ENCODE measurements at regions not wholly inside any gene's neighbourhood (a gene's known extent, or its start where the extent isn't known, plus 50 kb on each side); places are given as distances from the start of the nearest gene placed in this dataset.

- ATAC-seq = no peak
- TF ChIP-seq RARB (CRISPR knock-in tag; IDR thresholded peaks at IDR 0.05) = no peak
- TF ChIP-seq PPARA (CRISPR knock-in tag; IDR thresholded peaks at IDR 0.05; ENCODE audit: borderline replicate concordance) = no peak
- no peak for TF ChIP-seq ZNF565 (CRISPR knock-in tag; conservative IDR thresholded peaks at IDR 0.05; ENCODE audit: low read depth)
- no peak for TF ChIP-seq GLIS3 (CRISPR knock-in tag; IDR thresholded peaks at IDR 0.05)
- TF ChIP-seq, protein P1, sequence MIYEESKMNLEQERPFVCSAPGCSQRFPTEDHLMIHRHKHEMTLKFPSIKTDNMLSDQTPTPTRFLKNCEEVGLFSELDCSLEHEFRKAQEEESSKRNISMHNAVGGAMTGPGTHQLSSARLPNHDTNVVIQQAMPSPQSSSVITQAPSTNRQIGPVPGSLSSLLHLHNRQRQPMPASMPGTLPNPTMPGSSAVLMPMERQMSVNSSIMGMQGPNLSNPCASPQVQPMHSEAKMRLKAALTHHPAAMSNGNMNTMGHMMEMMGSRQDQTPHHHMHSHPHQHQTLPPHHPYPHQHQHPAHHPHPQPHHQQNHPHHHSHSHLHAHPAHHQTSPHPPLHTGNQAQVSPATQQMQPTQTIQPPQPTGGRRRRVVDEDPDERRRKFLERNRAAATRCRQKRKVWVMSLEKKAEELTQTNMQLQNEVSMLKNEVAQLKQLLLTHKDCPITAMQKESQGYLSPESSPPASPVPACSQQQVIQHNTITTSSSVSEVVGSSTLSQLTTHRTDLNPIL (CRISPR knock-in tag; IDR thresholded peaks at IDR 0.05; ENCODE audit: low read depth) = no peak
- no peak for TF ChIP-seq OSR1 (CRISPR knock-in tag; IDR thresholded peaks at IDR 0.05)
- no peak for TF ChIP-seq TCF4 (CRISPR knock-in tag; IDR thresholded peaks at IDR 0.05; ENCODE audit: borderline replicate concordance)
- TF ChIP-seq ARNTL (CRISPR knock-in tag; IDR thresholded peaks at IDR 0.05; ENCODE audit: borderline replicate concordance, low read depth) = no peak
- no peak for TF ChIP-seq SNAI2 (CRISPR knock-in tag; IDR thresholded peaks at IDR 0.05)
- TF ChIP-seq POU6F1 (CRISPR knock-in tag; IDR thresholded peaks at IDR 0.05; ENCODE audit: borderline replicate concordance, low read depth) = no peak
- no peak for TF ChIP-seq TOX (CRISPR knock-in tag; IDR thresholded peaks at IDR 0.05; ENCODE audit: borderline replicate concordance)
- TF ChIP-seq ZFP3 (CRISPR knock-in tag; IDR thresholded peaks at IDR 0.05) = no peak
- TF ChIP-seq ESRRG (CRISPR knock-in tag; IDR thresholded peaks at IDR 0.05) = no peak
- TF ChIP-seq, protein P2, sequence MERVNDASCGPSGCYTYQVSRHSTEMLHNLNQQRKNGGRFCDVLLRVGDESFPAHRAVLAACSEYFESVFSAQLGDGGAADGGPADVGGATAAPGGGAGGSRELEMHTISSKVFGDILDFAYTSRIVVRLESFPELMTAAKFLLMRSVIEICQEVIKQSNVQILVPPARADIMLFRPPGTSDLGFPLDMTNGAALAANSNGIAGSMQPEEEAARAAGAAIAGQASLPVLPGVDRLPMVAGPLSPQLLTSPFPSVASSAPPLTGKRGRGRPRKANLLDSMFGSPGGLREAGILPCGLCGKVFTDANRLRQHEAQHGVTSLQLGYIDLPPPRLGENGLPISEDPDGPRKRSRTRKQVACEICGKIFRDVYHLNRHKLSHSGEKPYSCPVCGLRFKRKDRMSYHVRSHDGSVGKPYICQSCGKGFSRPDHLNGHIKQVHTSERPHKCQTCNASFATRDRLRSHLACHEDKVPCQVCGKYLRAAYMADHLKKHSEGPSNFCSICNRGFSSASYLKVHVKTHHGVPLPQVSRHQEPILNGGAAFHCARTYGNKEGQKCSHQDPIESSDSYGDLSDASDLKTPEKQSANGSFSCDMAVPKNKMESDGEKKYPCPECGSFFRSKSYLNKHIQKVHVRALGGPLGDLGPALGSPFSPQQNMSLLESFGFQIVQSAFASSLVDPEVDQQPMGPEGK (CRISPR knock-in tag; IDR thresholded peaks at IDR 0.05; ENCODE audit: borderline replicate concordance) = no peak
Measured at GRCh38 chr4:154065368-154065767, 276.5 kb upstream of the SFRP2 start.

GRCh38 chr4:154064244-154064643 is 275.4 kb upstream of the SFRP2 start:
- TF ChIP-seq, protein P3, sequence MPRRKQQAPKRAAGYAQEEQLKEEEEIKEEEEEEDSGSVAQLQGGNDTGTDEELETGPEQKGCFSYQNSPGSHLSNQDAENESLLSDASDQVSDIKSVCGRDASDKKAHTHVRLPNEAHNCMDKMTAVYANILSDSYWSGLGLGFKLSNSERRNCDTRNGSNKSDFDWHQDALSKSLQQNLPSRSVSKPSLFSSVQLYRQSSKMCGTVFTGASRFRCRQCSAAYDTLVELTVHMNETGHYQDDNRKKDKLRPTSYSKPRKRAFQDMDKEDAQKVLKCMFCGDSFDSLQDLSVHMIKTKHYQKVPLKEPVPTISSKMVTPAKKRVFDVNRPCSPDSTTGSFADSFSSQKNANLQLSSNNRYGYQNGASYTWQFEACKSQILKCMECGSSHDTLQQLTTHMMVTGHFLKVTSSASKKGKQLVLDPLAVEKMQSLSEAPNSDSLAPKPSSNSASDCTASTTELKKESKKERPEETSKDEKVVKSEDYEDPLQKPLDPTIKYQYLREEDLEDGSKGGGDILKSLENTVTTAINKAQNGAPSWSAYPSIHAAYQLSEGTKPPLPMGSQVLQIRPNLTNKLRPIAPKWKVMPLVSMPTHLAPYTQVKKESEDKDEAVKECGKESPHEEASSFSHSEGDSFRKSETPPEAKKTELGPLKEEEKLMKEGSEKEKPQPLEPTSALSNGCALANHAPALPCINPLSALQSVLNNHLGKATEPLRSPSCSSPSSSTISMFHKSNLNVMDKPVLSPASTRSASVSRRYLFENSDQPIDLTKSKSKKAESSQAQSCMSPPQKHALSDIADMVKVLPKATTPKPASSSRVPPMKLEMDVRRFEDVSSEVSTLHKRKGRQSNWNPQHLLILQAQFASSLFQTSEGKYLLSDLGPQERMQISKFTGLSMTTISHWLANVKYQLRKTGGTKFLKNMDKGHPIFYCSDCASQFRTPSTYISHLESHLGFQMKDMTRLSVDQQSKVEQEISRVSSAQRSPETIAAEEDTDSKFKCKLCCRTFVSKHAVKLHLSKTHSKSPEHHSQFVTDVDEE (CRISPR knock-in tag; IDR thresholded peaks at IDR 0.05) = no peak
- TF ChIP-seq ZC3H10 (CRISPR knock-in tag; IDR thresholded peaks at IDR 0.05) (no peak), RARB (CRISPR knock-in tag; IDR thresholded peaks at IDR 0.05) (no peak), TCF4 (CRISPR knock-in tag; IDR thresholded peaks at IDR 0.05; ENCODE audit: borderline replicate concordance) (no peak), CSDC2 (CRISPR knock-in tag; IDR thresholded peaks at IDR 0.05) (no peak), ZFP30 (CRISPR knock-in tag; IDR thresholded peaks at IDR 0.05) (no peak), ZNF70 (CRISPR knock-in tag; IDR thresholded peaks at IDR 0.05) (no peak), ZNF8 (CRISPR knock-in tag; IDR thresholded peaks at IDR 0.05) (no peak), ZNF565 (CRISPR knock-in tag; conservative IDR thresholded peaks at IDR 0.05; ENCODE audit: low read depth) (no peak), OSR1 (CRISPR knock-in tag; IDR thresholded peaks at IDR 0.05) (no peak), ZFP3 (CRISPR knock-in tag; IDR thresholded peaks at IDR 0.05) (no peak), SNAI2 (CRISPR knock-in tag; IDR thresholded peaks at IDR 0.05) (no peak), TOX (CRISPR knock-in tag; IDR thresholded peaks at IDR 0.05; ENCODE audit: borderline replicate concordance) (no peak), ARNTL (CRISPR knock-in tag; IDR thresholded peaks at IDR 0.05; ENCODE audit: borderline replicate concordance, low read depth) (no peak), ESRRG (CRISPR knock-in tag; IDR thresholded peaks at IDR 0.05) (no peak), GLIS3 (CRISPR knock-in tag; IDR thresholded peaks at IDR 0.05) (no peak)
- TF ChIP-seq, protein P4, sequence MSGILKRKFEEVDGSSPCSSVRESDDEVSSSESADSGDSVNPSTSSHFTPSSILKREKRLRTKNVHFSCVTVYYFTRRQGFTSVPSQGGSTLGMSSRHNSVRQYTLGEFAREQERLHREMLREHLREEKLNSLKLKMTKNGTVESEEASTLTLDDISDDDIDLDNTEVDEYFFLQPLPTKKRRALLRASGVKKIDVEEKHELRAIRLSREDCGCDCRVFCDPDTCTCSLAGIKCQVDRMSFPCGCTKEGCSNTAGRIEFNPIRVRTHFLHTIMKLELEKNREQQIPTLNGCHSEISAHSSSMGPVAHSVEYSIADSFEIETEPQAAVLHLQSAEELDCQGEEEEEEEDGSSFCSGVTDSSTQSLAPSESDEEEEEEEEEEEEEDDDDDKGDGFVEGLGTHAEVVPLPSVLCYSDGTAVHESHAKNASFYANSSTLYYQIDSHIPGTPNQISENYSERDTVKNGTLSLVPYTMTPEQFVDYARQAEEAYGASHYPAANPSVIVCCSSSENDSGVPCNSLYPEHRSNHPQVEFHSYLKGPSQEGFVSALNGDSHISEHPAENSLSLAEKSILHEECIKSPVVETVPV (CRISPR knock-in tag; IDR thresholded peaks at IDR 0.05) = no peak
- TF ChIP-seq, protein P2 (CRISPR knock-in tag; IDR thresholded peaks at IDR 0.05; ENCODE audit: borderline replicate concordance) = no peak
- ATAC-seq = no peak

Data from SK-N-SH treated with all-trans-retinoic acid at 6 μM for 48 hours (cell line).